ENCODE measurements at regions not wholly inside any gene's neighbourhood (a gene's known extent, or its start where the extent isn't known, plus 50 kb on each side); places are given as distances from the start of the nearest gene placed in this dataset.
"Not testable (repeated sequence)": the region's sequence is repeated elsewhere in the genome, so short reads cannot be mapped to it uniquely, and the experiment has no call there.

GRCh38 chr3:17882981-17883380 is 140.6 kb upstream of the TBC1D5 start:
- no peak for DNase-seq (ENCODE audit: low read depth)
- TF ChIP-seq, protein P1, sequence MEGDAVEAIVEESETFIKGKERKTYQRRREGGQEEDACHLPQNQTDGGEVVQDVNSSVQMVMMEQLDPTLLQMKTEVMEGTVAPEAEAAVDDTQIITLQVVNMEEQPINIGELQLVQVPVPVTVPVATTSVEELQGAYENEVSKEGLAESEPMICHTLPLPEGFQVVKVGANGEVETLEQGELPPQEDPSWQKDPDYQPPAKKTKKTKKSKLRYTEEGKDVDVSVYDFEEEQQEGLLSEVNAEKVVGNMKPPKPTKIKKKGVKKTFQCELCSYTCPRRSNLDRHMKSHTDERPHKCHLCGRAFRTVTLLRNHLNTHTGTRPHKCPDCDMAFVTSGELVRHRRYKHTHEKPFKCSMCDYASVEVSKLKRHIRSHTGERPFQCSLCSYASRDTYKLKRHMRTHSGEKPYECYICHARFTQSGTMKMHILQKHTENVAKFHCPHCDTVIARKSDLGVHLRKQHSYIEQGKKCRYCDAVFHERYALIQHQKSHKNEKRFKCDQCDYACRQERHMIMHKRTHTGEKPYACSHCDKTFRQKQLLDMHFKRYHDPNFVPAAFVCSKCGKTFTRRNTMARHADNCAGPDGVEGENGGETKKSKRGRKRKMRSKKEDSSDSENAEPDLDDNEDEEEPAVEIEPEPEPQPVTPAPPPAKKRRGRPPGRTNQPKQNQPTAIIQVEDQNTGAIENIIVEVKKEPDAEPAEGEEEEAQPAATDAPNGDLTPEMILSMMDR (IDR thresholded peaks at IDR 0.05; ENCODE audit: insufficient read depth, low read depth, low read length, missing control alignments): no peak
- no peak overlapping the region for H3K4me3 ChIP-seq (ENCODE audit: low read depth, low read length)

- TF ChIP-seq, protein P1 (IDR thresholded peaks at IDR 0.05; ENCODE audit: insufficient read depth, low read depth, low read length, missing control alignments): no peak
- no peak for DNase-seq (ENCODE audit: low read depth)
- no peak overlapping the region for H3K4me3 ChIP-seq (ENCODE audit: low read depth, low read length)
Measured at GRCh38 chr3:17877299-17877698, 134.9 kb upstream of the TBC1D5 start.

- no peak for DNase-seq (ENCODE audit: low read depth)
- H3K4me3 ChIP-seq (ENCODE audit: low read depth, low read length): no peak overlapping the region
- TF ChIP-seq, protein P1 (IDR thresholded peaks at IDR 0.05; ENCODE audit: insufficient read depth, low read depth, low read length, missing control alignments): no peak
Measured at GRCh38 chr3:17874636-17875035, 132.2 kb upstream of the TBC1D5 start.

GRCh38 chr3:17872457-17872856 is 130.0 kb upstream of the TBC1D5 start:
- TF ChIP-seq, protein P1 (IDR thresholded peaks at IDR 0.05; ENCODE audit: insufficient read depth, low read depth, low read length, missing control alignments): no peak
- no peak for DNase-seq (ENCODE audit: low read depth)
- H3K4me3 ChIP-seq (ENCODE audit: low read depth, low read length): no peak overlapping the region

GRCh38 chr3:17865631-17866030 is 123.2 kb upstream of the TBC1D5 start:
- TF ChIP-seq, protein P1 (IDR thresholded peaks at IDR 0.05; ENCODE audit: insufficient read depth, low read depth, low read length, missing control alignments): no peak
- no peak for DNase-seq (ENCODE audit: low read depth)
- H3K4me3 ChIP-seq (ENCODE audit: low read depth, low read length): no peak overlapping the region

GRCh38 chr3:17861476-17861875 is 119.0 kb upstream of the TBC1D5 start:
- DNase-seq (ENCODE audit: low read depth): no peak
- TF ChIP-seq, protein P1 (IDR thresholded peaks at IDR 0.05; ENCODE audit: insufficient read depth, low read depth, low read length, missing control alignments): no peak
- no peak overlapping the region for H3K4me3 ChIP-seq (ENCODE audit: low read depth, low read length)

GRCh38 chr3:17860840-17861471 is 118.5 kb upstream of the TBC1D5 start:
- not testable (repeated sequence) for DNase-seq (ENCODE audit: low read depth); H3K4me3 ChIP-seq (ENCODE audit: low read depth, low read length)

All from GM12865 (cell line).